Endothelial cell of umbilical vein (primary cell): ENCODE measurements at regions not wholly inside any gene's neighbourhood (a gene's known extent, or its start where the extent isn't known, plus 50 kb on each side); places are given as distances from the start of the nearest gene placed in this dataset.

ENCODE experiments used
- FOS ChIP-seq: IDR thresholded peaks from 2 replicates; pipeline ENCODE4 v1.6.1; 2011; ENCODE audit warnings: mild to moderate bottlenecking, low read length, moderate library complexity, borderline replicate concordance; ENCODE audit not compliant: insufficient read depth
- POLR2A ChIP-seq: IDR thresholded peaks from 2 replicates; pipeline ENCODE4 v1.6.1; 2012; ENCODE audit warnings: low read depth, mild to moderate bottlenecking, control low read depth, low read length
- POLR2AphosphoS5 ChIP-seq: IDR thresholded peaks from 2 replicates; pipeline ENCODE4 v1.6.1; 2012; ENCODE audit warnings: low read depth, mild to moderate bottlenecking, control low read depth, low read length, moderate library complexity; ENCODE audit not compliant: insufficient read depth
- TF ChIP-seq, protein P1 (sequence below), 2 donors: IDR thresholded peaks; 1 replicate in 1 of 2; 2 replicates in 1 of 2; pipeline ENCODE4 v1.5.1; 2011; ENCODE audit warnings: low read length in 2 of 2, mild to moderate bottlenecking in 2 of 2, moderate library complexity in 2 of 2, control low read depth in 1 of 2, inconsistent platforms in 1 of 2, low read depth in 1 of 2; ENCODE audit not compliant: insufficient read depth in 1 of 2; ENCODE audit errors: extremely low read depth in 1 of 2

DNA sequence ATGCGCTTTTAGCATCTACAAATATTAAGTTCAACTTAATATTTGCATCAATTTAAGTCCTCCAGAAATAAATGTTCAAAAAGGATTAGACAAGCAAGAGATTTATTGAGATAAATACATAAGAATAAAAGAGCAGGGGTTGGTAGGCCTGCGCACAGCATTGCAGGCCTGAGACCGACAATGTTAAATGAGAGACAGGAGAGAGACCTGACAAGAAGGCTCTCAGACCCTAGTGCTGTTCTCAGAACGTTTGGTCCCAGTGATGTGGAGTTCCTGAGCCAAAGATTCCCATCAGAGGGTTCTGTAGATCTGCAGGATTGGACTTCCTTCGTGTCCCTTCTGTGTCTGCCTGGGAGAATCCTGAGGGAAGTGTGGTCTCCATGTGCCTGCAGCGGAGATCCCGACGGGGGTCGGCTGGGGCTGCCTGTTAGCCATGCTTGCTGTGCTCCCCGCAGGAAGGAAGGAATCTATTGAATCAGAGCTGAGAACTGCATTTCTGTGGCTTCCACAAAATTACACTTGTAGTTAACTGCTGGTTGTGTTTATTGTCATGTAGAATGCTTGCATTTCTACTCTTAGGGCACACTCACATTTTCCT is 369.9 kb upstream of the SLC10A2 start:
- TF ChIP-seq POLR2A: no peak
- TF ChIP-seq, protein P1, sequence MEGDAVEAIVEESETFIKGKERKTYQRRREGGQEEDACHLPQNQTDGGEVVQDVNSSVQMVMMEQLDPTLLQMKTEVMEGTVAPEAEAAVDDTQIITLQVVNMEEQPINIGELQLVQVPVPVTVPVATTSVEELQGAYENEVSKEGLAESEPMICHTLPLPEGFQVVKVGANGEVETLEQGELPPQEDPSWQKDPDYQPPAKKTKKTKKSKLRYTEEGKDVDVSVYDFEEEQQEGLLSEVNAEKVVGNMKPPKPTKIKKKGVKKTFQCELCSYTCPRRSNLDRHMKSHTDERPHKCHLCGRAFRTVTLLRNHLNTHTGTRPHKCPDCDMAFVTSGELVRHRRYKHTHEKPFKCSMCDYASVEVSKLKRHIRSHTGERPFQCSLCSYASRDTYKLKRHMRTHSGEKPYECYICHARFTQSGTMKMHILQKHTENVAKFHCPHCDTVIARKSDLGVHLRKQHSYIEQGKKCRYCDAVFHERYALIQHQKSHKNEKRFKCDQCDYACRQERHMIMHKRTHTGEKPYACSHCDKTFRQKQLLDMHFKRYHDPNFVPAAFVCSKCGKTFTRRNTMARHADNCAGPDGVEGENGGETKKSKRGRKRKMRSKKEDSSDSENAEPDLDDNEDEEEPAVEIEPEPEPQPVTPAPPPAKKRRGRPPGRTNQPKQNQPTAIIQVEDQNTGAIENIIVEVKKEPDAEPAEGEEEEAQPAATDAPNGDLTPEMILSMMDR (IDR thresholded peaks at IDR 0.05; ENCODE audit: extremely low read depth in 1 of 2, insufficient read depth in 1 of 2, low read depth in 1 of 2, low read length in 2 of 2): no peak
- no peak for TF ChIP-seq FOS
- no peak for TF ChIP-seq POLR2AphosphoS5
